GM19351 (cell line): ENCODE measurements at regions not wholly inside any gene's neighbourhood (a gene's known extent, or its start where the extent isn't known, plus 50 kb on each side); places are given as distances from the start of the nearest gene placed in this dataset.

Experiments
- ATAC-seq: cut with Tn5 transposase; IDR thresholded peaks from one replicate; pipeline ENCODE4 v1.9.1; 2021; ENCODE audit warnings: mild to moderate bottlenecking, moderate library complexity; ENCODE audit not compliant: unreplicated experiment

DNA sequence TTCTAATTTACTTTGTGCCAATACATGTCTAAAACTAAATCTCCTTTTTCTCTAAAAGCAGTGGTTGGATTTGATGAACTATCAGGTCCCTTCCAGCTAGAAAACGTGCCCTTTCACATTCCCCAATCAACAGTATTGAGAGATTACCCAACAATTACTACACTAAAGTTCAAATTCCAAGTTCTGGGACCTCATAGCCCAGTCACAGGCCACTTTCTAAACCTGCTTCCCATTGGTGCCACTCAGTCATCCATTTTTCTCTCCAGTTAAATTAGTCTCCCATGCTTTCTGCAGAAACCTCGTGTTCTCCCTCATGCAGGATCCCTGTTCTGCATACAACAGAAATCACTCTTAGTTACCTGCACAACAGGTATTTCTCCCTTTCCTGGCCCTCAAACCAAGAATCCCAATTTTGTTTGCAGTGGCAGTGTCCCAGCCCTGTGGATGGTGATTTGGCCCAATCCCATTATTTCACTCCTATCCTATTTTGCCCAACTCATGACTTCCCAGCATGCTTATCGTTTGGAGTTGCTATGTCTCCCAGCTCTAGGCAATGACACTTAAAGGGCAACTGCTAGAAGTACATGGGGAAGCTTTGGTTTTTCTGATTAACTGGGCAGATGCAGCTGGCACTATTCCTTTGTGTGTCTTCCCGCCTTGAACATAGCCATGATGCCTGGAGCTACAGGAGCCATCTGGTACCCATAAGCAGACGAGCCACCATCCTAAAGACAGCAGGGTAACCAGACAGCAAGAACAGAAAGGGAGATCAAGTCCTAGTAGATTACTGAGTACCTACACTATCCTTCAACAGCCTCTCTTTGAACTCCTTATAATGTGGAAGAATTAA, 224.2 kb downstream of the MINAR1 start:
- ATAC-seq: no peak

DNA sequence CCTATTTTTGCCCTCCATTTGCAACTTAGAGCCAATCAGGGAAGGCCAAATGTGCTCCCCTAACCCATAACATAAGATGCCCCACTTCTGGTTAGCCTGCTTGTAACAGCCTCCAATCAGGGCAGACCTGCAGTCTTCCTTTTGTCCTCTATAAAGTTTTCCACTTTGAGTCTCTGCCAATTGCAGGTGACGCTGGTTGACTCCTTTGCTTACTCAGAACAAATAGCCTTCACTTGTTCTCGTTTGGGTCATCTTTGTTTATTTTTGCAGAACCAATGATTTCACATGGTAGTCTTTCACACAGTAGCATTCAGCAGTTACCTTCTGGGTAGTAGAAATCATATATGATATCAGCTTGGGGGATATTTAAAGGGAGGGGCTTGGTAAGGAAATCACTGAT, 225.6 kb downstream of the MINAR1 start:
- ATAC-seq: no peak

DNA sequence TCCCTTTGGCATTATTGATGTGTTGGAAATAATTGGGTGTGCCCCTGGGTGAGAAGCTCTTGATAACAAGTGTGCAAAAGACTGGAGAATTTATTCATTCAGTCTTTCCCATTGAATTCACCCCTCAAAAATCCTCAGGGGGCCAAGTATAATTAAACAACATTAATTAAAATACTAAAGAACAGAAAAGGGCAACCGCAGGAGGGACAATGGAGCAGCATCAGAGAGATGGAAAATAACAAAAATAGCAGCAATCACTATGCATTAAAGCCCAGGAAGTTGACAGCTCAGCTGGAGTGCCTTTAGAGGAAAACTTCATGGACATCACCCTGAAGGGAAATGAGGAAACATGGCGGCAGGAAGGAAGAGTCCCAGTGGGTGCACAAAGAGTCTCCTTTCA, 227.6 kb downstream of the MINAR1 start:
- ATAC-seq: no peak

DNA sequence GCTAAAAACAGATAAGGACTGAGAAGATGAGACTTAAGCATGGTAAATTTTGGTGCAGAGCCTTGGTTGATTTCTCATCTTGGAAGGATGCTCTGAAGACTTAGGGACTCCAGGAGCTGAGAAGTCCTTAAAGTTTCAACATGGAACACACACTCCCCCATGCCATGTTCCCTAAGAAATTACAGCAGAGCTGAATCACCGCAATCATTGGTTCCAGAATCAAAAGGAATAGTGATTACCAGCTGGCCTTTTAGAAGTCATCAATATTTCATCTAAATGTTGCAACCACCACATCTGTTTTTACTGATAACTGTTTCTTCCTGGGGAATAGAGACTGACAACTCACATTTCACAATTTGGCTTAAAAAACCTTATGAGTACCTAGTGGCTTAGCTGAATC, 229.3 kb downstream of the MINAR1 start:
- ATAC-seq: no peak

DNA sequence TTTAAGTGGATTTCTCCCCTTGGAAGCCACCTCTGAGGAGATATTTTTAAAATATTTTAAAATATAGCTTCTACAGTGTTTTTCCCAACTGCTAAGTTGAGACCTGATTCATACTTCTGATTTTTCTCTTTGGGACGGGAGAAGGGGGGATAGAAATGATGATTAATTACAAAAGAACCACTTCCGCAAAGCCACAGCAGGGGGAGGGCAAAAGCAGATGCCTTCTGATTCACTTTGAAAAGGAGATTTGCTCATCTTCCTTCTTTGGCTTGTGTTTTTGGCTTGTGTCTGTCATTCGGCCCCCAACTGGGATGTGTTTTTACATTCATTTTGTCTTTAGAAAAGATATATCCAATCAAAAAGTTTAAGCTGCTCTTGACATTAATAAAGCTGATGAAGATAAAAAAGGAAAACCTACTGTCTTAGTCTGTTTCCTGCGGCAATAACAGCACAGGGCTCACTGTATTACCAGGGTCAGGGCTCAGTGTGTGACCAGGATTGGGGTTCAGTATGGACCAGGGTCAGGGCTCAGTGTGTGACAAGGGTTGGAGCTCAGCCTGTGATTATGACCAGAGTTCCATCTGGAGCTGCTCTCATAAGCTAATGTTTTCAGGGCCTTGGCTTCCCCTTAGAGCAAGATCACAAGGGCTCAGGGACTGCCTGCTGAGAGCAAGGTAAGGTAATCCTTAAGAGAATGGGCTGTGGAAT, 223.2 kb downstream of the MTHFS start:
- ATAC-seq: peak; percentile 87

DNA sequence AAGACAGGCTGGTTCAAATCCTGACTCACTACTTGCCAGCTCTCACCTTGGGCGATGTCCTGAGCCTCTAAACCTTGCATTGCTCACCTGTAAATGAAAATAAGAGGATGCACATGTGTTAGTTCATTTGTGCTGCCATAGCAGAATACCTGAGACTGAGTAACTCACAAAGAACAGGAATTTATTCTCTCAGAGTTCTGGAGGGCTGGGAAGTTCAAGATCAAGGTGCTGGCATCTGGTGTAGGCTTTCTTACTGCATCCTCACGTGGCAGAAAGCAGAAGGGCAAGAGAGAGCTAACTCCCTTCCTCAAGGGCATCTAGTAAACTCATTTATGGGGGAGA, 222.7 kb downstream of the MTHFS start:
- ATAC-seq: no peak

DNA sequence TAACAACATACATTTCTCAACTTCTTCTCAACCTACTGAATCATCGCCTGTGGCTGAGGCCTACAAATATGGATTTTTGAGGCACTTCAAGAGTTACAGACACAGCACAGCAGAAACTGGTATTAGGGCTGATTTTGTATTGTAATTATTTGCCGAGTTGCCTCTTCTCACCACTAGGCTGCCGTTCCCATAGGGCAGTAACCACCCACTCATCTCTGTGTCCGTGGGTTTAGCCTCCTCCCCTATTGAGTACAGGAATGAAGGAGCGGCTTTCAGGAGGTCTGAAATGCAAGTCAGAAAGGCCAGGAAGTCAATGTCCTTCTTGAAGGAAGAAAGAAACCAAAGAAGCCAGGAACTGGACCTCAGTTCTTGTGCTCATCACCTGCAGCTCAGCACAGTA, 220.8 kb downstream of the MTHFS start:
- ATAC-seq: no peak

DNA sequence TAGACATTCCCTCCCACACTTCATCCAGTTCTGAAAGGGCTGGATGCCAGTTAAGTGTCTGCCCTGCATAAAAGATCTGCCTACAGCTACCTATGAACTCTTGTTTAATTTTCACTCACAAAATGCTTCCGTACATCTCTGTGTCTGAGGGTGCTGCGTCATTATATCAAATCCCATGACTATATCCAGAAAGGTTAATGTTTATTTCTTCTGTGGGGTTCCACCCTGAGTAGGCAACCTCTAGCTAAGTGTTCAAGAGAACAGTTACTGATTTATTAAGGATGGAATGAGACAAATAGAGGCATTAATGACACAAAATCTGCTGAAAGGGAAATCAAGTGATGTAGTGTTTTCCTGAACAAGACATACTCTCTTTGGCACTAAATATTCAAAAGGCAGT, 220.2 kb downstream of the MTHFS start:
- no peak for ATAC-seq

DNA sequence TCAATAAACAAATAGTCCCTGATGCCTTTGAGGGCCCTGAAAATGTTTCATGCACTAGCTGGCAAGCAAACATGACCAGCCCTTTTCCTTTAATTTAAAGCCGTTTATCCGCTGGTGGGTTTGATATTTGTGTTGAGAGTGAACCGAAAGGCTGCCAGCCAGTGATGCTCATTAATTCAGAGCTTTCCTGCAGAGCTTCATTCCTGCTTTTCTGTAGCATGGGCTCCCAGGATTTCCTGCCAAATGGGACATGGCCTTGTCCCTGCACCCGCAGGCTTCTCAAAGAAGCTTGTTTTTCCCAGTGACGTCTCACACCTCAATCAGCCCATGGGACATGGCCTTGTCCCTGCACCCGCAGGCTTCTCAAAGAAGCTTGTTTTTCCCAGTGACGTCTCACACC, 219.6 kb downstream of the MTHFS start:
- ATAC-seq: no peak

DNA sequence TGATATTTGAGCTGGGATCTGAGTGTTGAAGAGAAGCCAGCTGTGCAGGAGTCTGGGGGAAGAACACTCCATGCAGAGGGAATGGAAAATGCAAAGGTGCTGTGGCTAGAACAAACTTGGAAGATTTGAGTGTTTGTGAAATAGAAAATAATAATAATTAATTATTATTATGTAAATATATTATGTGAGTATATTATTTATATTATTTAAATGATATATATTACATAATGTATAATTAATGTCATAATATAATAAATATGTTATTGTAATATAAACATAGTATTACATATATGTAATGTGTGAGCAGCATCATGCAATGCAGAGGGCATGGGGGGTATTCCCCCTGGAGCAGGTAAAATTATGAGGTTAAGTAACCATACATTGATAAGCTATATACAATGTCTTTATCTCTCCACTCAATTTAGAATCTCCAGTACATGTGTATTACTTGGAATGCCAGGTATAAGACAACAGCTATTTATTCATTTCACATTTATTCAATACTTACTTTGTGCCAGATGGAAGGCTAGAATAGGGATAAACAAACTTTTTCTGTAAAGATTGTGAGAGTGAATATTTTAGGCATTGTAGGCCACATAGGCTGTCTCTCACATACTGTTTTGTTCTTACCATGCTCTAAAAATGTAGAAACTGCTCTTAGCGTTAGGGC, 218.6 kb downstream of the MTHFS start:
- no peak for ATAC-seq

DNA sequence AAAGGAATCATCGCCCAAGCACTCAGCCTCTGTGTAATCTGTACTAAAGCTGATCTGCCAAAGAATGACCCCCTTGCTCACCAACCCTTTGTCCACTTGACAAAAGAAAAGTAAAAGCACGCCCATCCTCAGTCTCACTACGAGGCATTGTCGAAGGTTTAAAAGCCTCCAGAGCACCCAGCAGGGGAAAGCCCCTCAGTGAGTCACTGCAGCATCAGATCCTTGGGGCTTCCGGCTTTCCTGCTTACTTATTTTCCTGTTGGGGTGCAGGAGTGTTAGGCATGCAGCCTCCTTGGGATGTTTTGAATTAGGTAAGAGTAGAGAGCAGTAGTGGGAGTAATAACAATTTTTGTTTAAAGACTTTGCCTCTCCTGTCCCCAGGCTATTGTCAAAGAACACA, 216.1 kb downstream of the MTHFS start:
- ATAC-seq: no peak

DNA sequence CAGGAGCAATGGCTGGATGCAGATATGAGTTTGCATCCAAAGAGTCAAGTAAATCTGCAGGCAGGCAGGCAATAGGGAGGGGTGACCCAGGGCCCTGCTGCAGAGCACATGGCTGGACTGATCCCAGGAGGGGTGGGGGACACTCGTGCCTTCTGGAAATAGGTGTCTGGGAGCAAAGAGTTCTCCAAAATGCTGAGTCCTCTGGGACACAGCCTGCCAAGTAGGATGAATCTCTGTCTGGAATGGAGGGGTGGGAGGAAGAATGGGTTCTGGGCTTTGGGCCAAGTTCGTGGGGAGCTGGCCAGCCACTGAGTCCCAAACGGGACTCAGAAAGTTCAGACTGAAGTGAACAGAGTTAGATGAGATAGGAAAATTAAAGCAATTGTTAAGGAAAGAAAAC, 214.5 kb downstream of the MTHFS start:
- no peak for ATAC-seq

DNA sequence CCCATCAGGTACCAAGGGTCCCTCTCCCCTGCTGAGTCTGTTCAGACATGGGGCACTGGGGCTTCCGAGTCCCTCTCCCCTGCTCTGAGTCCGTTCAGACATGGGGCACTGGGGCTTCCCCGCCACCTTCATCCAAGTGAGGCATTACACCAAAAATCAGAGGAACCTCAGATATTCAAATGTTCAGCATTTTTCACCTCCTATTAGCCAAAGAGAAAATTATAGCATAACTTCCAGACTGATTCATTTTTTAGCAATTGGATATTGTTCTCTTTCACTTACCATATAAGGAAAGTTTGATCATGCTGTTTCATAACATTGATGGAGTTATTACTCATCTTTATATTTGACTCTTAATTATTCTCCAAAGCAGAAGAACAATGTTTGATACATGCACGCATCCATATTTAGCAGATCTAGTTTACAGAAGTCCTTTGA, 213.9 kb downstream of the MTHFS start:
- ATAC-seq: no peak

DNA sequence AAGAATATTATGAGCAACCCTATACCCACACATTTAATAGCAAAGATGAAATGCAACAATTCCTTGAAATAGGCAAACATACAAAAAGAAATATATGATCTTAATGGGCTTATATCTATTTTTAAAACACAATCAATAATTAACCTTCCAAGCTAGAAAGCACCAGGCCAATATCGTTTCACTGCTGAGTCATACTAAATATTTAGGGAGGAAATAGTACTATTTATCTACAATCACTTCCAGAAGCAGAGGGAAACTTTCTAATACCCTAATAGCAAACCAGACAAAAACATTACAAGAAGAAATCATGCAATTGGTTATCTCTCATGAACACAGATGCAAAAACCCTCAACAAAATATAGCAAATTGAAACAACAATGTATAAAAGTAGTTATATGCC, 207.8 kb downstream of the MTHFS start:
- no peak for ATAC-seq

DNA sequence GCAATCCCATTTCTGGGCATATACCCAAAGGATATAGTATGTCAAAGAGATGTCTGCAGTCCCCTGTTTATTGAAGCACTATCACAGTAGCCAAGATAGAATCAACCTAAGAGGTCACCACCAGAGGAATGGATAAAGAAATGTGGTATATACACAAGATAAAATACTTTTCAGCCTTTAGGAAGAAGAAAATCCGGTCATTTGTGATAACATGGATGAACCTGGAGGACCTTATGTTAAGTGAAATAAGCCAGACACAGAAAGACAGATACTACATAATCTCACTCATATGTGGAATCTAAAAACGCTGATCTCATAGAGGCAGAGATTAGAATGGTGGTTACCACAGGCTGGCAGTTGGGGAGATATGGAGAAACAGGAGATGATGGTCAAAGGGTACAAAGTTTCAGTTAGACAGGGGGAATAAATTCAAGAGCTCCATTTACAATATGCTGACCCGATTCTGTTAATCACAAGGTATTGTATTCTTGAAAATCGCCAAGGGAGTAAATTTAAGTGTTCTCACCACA, 195.8 kb downstream of the MTHFS start:
- no peak for ATAC-seq

DNA sequence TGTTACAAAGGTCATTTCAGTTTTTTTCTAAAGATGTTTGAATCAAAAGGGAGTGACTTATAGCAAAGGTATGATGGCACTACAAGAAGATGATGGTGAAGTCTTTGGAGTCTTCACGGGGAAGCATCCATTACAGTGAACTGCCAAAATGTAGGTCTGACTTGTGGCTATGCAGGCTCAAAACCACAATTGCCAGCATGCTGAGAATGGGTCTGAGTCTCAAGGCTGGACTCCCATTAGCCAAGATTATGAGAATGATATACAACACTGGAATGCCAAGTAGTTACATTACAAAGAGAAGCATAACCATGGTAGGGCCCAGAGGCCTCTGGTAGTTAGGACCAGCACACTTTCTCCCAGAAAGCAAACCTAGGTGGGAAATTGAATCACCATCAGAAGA, 194.2 kb downstream of the MTHFS start:
- ATAC-seq: no peak

DNA sequence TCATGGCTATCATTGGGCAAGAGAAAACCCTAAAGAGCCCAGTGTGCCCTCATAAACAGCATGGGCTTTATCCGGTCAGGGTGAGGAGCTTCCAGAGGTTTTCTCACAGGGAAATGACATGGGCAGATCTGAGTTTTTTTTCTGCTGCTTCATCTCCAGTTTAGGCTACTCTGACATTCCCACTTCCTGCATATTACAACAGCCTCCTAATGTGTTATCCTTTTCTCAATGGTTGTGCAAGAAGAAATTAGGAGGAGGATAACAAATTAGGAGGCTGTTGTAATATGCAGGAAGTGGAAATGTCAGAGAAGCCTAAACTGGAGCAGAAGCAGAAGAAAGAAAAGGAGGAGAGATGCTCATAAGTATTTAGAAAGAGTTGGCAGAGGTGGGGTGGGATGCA, 175.6 kb downstream of the MTHFS start:
- ATAC-seq: no peak

DNA sequence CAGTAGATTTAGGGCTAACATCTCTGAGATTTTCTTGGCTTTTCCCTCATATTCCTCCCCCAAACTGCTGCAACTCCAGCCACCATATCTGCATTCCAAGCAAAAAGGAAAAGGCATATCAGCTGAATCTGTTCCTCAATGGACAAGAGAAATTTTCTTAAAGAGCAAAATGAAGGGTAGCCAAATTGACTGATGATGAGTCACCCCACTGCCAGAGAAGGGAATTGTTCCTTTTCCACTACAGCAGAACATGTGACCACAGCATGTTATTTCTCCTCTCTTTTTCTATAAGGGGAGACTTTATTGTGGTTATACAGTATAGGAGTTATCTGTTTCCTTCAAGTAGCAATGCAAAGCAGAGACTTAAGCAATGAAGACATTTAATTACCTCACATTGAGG, 172.5 kb downstream of the MTHFS start:
- ATAC-seq: no peak

DNA sequence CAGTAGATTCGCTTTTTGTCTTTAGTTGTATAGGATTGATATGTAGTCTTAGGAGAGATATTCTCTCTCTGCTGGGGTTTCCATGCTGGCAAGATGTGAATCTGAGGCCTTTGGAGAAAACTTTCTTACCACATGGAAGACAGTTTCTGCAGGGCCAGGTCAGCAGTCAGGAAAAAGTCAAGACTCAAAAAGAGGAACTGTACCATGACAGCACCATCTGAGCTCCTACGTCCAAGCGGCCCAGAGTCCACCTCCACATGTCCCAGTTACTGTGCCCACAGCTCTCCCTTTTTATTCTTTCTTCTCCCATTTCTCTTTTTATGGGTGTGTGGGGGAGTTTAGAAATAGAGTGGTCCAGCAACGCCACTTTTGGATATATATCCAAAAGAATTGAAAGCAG, 172.0 kb downstream of the MTHFS start:
- ATAC-seq: no peak

DNA sequence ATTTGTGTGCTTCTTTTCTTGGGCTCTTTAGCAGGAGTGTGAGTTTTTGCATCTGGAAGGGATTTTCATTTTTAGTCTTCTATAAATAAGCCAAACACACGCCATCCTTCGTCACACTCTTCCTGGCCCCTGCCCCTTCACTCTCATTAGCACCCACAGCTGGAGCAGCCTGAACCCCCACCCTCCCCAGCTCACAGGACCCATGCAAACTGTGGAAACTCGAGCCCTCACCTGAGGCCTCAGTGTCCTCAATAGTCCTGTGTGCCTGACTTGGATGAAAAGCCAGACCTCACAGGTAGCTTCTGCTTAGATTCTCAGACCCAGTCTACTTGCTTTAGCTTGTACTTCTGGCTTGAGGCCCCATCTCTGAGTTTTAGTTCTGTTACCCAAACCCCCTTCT, 167.9 kb downstream of the MTHFS start:
- ATAC-seq: no peak

DNA sequence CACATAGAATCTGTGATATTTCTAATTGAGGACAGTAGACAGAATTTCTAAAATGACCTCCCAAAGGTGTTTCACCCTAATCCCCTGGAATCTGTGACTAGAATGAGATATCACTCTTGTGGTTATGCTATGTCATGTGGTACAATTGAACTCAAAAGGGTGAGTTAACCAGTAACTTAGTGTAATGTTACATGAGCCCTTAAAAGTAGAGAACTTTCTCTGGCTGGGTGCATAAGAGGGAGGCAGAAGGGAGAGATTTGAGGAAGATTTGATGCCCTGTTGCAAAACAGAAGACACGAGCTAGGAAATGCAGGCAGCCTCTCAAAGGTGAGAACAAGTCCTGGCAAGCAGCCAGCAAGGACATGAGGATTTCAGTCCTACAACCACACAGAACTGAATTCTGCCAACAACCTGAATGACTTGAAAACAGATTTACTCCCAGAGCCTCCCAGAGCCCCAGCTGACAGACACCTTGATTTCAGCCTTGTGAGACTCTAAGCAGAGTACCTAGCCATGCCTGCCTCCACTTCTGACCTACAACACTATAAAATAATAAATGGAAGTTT, 160.3 kb downstream of the MTHFS start:
- ATAC-seq: no peak
